ENCODE measurements at regions not wholly inside any gene's neighbourhood (a gene's known extent, or its start where the extent isn't known, plus 50 kb on each side); places are given as distances from the start of the nearest gene placed in this dataset.
"Not testable (repeated sequence)": the region's sequence is repeated elsewhere in the genome, so short reads cannot be mapped to it uniquely, and the experiment has no call there.

GRCh38 chr5:142208244-142208643, 99.7 kb downstream of the NDFIP1 start:
- H3K36me3 ChIP-seq (ENCODE audit: control insufficient read depth in 2 of 4, insufficient read depth in 4 of 4, low read length in 3 of 4); H3K79me1 ChIP-seq (ENCODE audit: low read depth, low read length); H3K9ac ChIP-seq (replicated peaks in 1 of 4; ENCODE audit: extremely low read depth in 1 of 4, low read depth in 3 of 4, low read length in 3 of 4); POLR2A ChIA-PET (ENCODE audit: partially characterized antibody); H3K79me2 ChIP-seq (ENCODE audit: control insufficient read depth in 1 of 2, insufficient read depth in 2 of 2, low read length in 2 of 2); H4K91ac ChIP-seq (replicated peaks; ENCODE audit: insufficient read length, low read length); FAIRE-seq; H3K9me3 ChIP-seq (ENCODE audit: insufficient read depth in 2 of 2, low read depth in 1 of 2, low read length in 1 of 2); H2AK5ac ChIP-seq (ENCODE audit: low read depth, low read length); H3K4ac ChIP-seq (replicated peaks; ENCODE audit: insufficient read length, low read depth, low read length); H2BK20ac ChIP-seq (ENCODE audit: low read length); DNase-seq (ENCODE audit: low read depth in 1 of 2, low spot score in 2 of 2); H2BK120ac ChIP-seq (replicated peaks; ENCODE audit: low read depth, low read length); H3K23me2 ChIP-seq (ENCODE audit: low read depth, low read length); H2AFZ ChIP-seq (ENCODE audit: low read length); H2BK12ac ChIP-seq (ENCODE audit: low read depth, low read length); H3K4me3 ChIP-seq (ENCODE audit: extremely low read depth in 1 of 4, insufficient read depth in 2 of 4, low read depth in 3 of 4, low read length in 4 of 4); H2BK15ac ChIP-seq (ENCODE audit: low read length); H3K4me1 ChIP-seq (replicated peaks in 1 of 4; ENCODE audit: control insufficient read depth in 3 of 4, insufficient read depth in 4 of 4, low read length in 3 of 4); H3K14ac ChIP-seq (ENCODE audit: insufficient read length); H3K27me3 ChIP-seq (replicated peaks in 1 of 4; ENCODE audit: control insufficient read depth in 3 of 4, extremely low read depth in 1 of 4, insufficient read depth in 3 of 4, low read length in 3 of 4); H3K56ac ChIP-seq (replicated peaks; ENCODE audit: insufficient read length, low read depth, low read length); H3K27ac ChIP-seq (ENCODE audit: low read depth, low read length); H4K5ac ChIP-seq (ENCODE audit: insufficient read length, low read depth, low read length); H4K8ac ChIP-seq (ENCODE audit: extremely low read depth, insufficient read depth, low read length); H4K20me1 ChIP-seq (replicated peaks in 1 of 2; ENCODE audit: control insufficient read depth in 1 of 2, insufficient read depth in 2 of 2, low read length in 2 of 2); H3K23ac ChIP-seq (ENCODE audit: insufficient read length): not testable (repeated sequence)
- WGBS, 2 experiments (ENCODE audit: extremely low coverage in 1 of 2, insufficient coverage in 1 of 2, insufficient read length in 1 of 2, insufficient replicate concordance in 2 of 2, low coverage in 1 of 2, low lambda C conversion rate in 2 of 2, missing lambda C conversion rate in 1 of 2), result 87% methylated on average over 7 of the region's 7 CpGs; no CpG with 5 or more reads in 1 of the 2 experiments
- Histone ChIP-seq H3K18ac (ENCODE audit: extremely low read depth, low read length) (peak overlapping the region; percentile 55; the same call in 1 of the 2 replicates), H3K4me2 (ENCODE audit: insufficient read depth in 1 of 2, low read depth in 2 of 2, low read length in 2 of 2) (0 out of 4 replicates have a peak overlapping the region, but pooled peaks of 1 of the 2 experiments have one; percentile 5), H2BK5ac (ENCODE audit: low read depth, low read length) (peak overlapping the region; percentile 81; the same call in 1 of the 2 replicates)
- CTCF ChIA-PET (ENCODE audit: partially characterized antibody), result interaction anchor here (1.0 to 1.7 kb wide), 5 partner anchors 11 to 402 kb away, joined by 3 to 5 read pairs (median 4); no protein-coding TSS in a partner anchor
